IMR-90 (cell line): ENCODE measurements at regions not wholly inside any gene's neighbourhood (a gene's known extent, or its start where the extent isn't known, plus 50 kb on each side); places are given as distances from the start of the nearest gene placed in this dataset.

ENCODE experiments used
- ATAC-seq: fragments of 200-7000 bp; cut with Tn5 transposase; 2 replicates; pipeline ENCODE4 v1.9.1; 2020; ENCODE audit warnings: low read depth, mild to moderate bottlenecking, moderate library complexity
- BruUV-seq: library from RNA; stranded (reverse); fragments of 400-500 nt; replicated peaks from 2 replicates; lab custom pipeline; 2021; lab: Mats Ljungman, UMichigan
- CTCF ChIA-PET: fragments of 300-600 bp; formaldehyde crosslinking; extraction: SDS; loops from one replicate; lab custom pipeline; 2021; ENCODE audit warnings: antibody characterized with exemption; lab: Yijun Ruan, JAX
- POLR2A ChIA-PET: fragments of 300-600 bp; sonication (Branson Sonifier 250); formaldehyde crosslinking; loops from one replicate; lab custom pipeline; 2022; ENCODE audit warnings: antibody characterized with exemption; ENCODE audit not compliant: unreplicated experiment; lab: Charles Lee
- DNase-seq: peaks from one replicate; pipeline ENCODE4 v3.0.0; 2013
- H2AFZ ChIP-seq: replicated peaks from 2 replicates; pipeline ENCODE3; 2013; ENCODE audit warnings: low read length, mild to moderate bottlenecking; ENCODE audit not compliant: poor library complexity
- H2AK5ac ChIP-seq: 2 replicates; pipeline ENCODE4 v1.6.1; 2013; ENCODE audit warnings: low read depth, low read length, inconsistent platforms
- H2AK9ac ChIP-seq: replicated peaks from 2 replicates; pipeline ENCODE3; 2013; ENCODE audit warnings: mild to moderate bottlenecking, low read depth, low read length, moderate library complexity; ENCODE audit not compliant: poor library complexity
- H2BK120ac ChIP-seq: 2 replicates; pipeline ENCODE4 v1.6.1; 2013; ENCODE audit warnings: low read depth, low read length, inconsistent platforms
- H2BK15ac ChIP-seq: 3 replicates; pipeline ENCODE4 v1.6.1; 2013; ENCODE audit warnings: low read depth, low read length, inconsistent platforms
- H2BK20ac ChIP-seq: 2 replicates; pipeline ENCODE4 v1.6.1; 2013; ENCODE audit warnings: low read depth, mild to moderate bottlenecking, inconsistent platforms, low read length, moderate library complexity
- H2BK5ac ChIP-seq: 2 replicates; pipeline ENCODE4 v1.6.1; 2013; ENCODE audit warnings: mild to moderate bottlenecking, low read depth, low read length, inconsistent platforms; ENCODE audit not compliant: poor library complexity, severe bottlenecking
- H3K14ac ChIP-seq: replicated peaks from 2 replicates; pipeline ENCODE4 v1.6.1; 2013; ENCODE audit warnings: low read depth, low read length, inconsistent platforms
- H3K18ac ChIP-seq: 2 replicates; pipeline ENCODE4 v1.6.1; 2013; ENCODE audit warnings: low read depth, low read length, control low read depth
- H3K23ac ChIP-seq: 2 replicates; pipeline ENCODE4 v1.6.1; 2013; ENCODE audit warnings: low read depth, low read length, inconsistent platforms
- H3K27ac ChIP-seq: 2 replicates; pipeline ENCODE4 v1.5.1; 2013; ENCODE audit warnings: mild to moderate bottlenecking, control low read depth, low read length; ENCODE audit not compliant: insufficient read depth
- H3K27me3 ChIP-seq: 2 replicates; pipeline ENCODE4 v1.6.1; 2013; ENCODE audit warnings: low read length; ENCODE audit not compliant: control insufficient read depth, insufficient read depth
- H3K36me3 ChIP-seq: 2 replicates; pipeline ENCODE4 v1.6.1; 2013; ENCODE audit warnings: low read length, mixed read lengths; ENCODE audit not compliant: control insufficient read depth, insufficient read depth
- H3K4ac ChIP-seq: 2 replicates; pipeline ENCODE4 v1.6.1; 2013; ENCODE audit warnings: low read depth, low read length, inconsistent platforms
- H3K4me1 ChIP-seq: 2 replicates; pipeline ENCODE4 v1.6.1; 2013; ENCODE audit warnings: low read length, mixed read lengths; ENCODE audit not compliant: control insufficient read depth, insufficient read depth
- H3K4me2 ChIP-seq: 2 replicates; pipeline ENCODE4 v1.6.1; 2013; ENCODE audit warnings: low read depth, mild to moderate bottlenecking, control low read depth, low read length, moderate library complexity
- H3K4me3 ChIP-seq: 2 replicates; pipeline ENCODE4 v1.5.1; 2013; ENCODE audit warnings: low read depth, mild to moderate bottlenecking, control low read depth, low read length, moderate library complexity; ENCODE audit not compliant: insufficient read depth
- H3K56ac ChIP-seq: 2 replicates; pipeline ENCODE4 v1.6.1; 2013; ENCODE audit warnings: low read length, inconsistent platforms; ENCODE audit not compliant: insufficient read depth; ENCODE audit errors: extremely low read depth
- H3K79me1 ChIP-seq, 2 experiments: 2 replicates each; pipeline ENCODE4 v1.6.1; 2013; ENCODE audit warnings: low read length in 2 of 2, inconsistent platforms in 1 of 2, low read depth in 1 of 2
- H3K9ac ChIP-seq: 2 replicates; pipeline ENCODE4 v1.6.1; 2013; ENCODE audit warnings: low read depth, low read length, control low read depth
- H3K9me1 ChIP-seq: 2 replicates; pipeline ENCODE4 v1.6.1; 2013; ENCODE audit warnings: low read length, inconsistent platforms; ENCODE audit not compliant: insufficient read depth
- H3K9me3 ChIP-seq: 2 replicates; pipeline ENCODE4 v1.6.1; 2013; ENCODE audit warnings: low read length; ENCODE audit not compliant: control insufficient read depth, insufficient read depth
- H4K20me1 ChIP-seq: 2 replicates; pipeline ENCODE4 v1.6.1; 2013; ENCODE audit warnings: low read length, inconsistent platforms; ENCODE audit not compliant: insufficient read depth
- H4K5ac ChIP-seq: 2 replicates; pipeline ENCODE4 v1.6.1; 2013; ENCODE audit warnings: mild to moderate bottlenecking, low read depth, low read length, control low read depth
- H4K8ac ChIP-seq, 2 experiments: 2 replicates each; pipeline ENCODE4 v1.6.1; 2013; ENCODE audit warnings: low read depth in 2 of 2, low read length in 2 of 2, control low read depth in 1 of 2, inconsistent platforms in 1 of 2
- H4K91ac ChIP-seq: 2 replicates; pipeline ENCODE4 v1.6.1; 2013; ENCODE audit warnings: low read depth, low read length, inconsistent platforms; ENCODE audit not compliant: insufficient read depth
- CEBPB ChIP-seq: IDR thresholded peaks from 2 replicates; pipeline ENCODE4 v1.6.1; 2012; ENCODE audit warnings: low read depth, low read length, improper control_type of control experiment
- SMC3 ChIP-seq: fragments of 150-350 bp; IDR thresholded peaks from 2 replicates; pipeline ENCODE4 v1.6.1; 2016; ENCODE audit warnings: low read depth, mild to moderate bottlenecking, antibody characterized with exemption, low read length, moderate library complexity
- WGBS, 2 experiments: methylation state at CpG; one replicate each; pipeline versions ENCODE4 v1.1.5 to v1.1.7; 2013; ENCODE audit warnings: missing lambda C conversion rate in 2 of 2; ENCODE audit not compliant: insufficient read length in 1 of 2; ENCODE audit errors: extremely low coverage in 2 of 2; 5-methylcytosine and 5-hydroxymethylcytosine counted together
- dilution Hi-C: fragments of 300-500 bp; cut with HindIII; formaldehyde crosslinking; loops from one replicate; pipeline ENCODE4 v1.14.3; 2018; ENCODE audit warnings: low sequenced_read_pairs; ENCODE audit not compliant: unreplicated experiment
- in situ Hi-C: fragments of 300-500 bp; cut with MboI; formaldehyde crosslinking; loops from 3 replicates; pipeline ENCODE4 v1.14.3; 2019; ENCODE audit warnings: low sequenced_read_pairs, inconsistent platforms, mixed read lengths
- intact Hi-C: fragments of 100-400 bp; cut with micrococcal nuclease; formaldehyde crosslinking; loops from 2 replicates; pipeline ENCODE4 v1.10.0; 2022

DNA sequence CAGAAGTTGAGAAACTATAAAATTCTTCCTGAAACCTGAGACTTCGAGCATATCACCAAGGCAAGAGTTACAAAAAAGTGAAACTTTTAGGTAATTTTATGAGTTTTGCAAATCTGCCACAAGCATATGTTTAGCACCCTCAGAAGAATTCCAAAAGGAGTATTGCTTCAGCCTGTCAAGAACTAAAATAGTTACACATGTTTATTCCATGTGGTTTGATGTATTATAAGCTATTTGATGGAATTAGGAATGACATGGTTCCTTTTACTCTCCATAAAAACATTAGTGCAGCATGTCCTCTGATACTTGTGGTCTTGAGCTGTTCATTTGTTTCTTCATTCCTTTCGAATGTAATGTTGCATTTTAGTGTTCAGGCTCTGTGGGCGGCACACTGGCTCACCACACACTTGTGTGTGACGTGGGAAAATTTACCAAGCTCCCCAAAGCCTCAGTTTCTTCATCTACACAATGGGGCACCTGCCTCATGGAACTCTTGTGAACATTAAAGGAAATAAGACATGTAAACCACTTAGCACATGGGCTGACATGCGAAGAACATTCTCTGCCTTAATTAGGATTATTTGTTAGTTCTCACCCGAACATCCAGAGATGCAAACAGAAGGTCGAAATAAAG is 204.2 kb upstream of the FOXF1 start (continued):
- TF ChIP-seq SMC3: 0 out of 2 replicates have a peak, but pooled peaks have one; percentile 2

DNA sequence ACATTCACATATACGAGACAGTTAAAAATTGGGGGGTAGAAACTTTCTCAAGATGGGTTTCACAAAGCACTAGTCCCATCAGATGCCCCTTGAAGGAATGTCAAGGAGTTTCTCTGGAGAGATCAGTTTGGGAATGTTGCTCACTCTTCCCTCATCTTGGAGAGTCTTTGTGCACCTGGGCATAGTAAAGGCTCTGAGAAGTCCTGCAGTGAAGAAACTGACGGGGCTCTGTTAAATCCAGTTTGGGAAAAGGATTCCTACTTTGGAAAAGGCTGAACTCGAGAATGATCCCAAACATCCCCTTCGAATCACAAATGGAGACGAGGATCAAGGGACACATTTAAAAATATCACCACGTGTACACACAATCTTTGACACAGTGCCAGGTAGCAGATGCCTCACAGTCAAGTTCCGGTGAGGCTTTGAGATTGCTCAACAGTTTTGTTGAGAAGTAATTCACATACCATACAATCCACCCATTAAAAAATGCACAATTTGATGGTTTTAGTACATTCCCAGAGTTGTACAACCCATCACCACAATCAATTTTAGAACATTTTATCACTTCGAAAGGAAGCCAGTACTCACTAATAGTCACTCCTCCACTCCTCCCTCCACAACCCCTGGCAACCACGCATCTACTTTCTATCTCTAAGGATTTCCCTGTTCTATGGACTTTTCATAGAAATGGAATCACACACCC is 203.4 kb upstream of the FOXF1 start:
- WGBS, 2 experiments: 56% methylated on average over 2 of the region's 9 CpGs; no CpG with 5 or more reads in 1 of the 2 experiments
- Histone ChIP-seq H2BK120ac (peak overlapping the region; percentile 99), H3K23ac (peak overlapping the region; percentile 93), H3K18ac (peak overlapping the region; percentile 92), H3K4me2 (peak overlapping the region; percentile 4; the same call in 1 of the 2 replicates), H3K9me3 (no peaks in the 10 kb centered on the region), H3K9me1 (peaks cover 24% of the 10 kb centered on the region), H3K27ac (peak overlapping the region; percentile 67), H3K4me1 (peaks cover 38% of the 10 kb centered on the region), H2AK5ac (peak overlapping the region; percentile 75), H4K20me1 (no peaks in the 10 kb centered on the region), H2BK20ac (peak overlapping the region; percentile 100), H3K79me1 (peaks cover 7 to 42% of the 10 kb centered on the region in 2 experiments; a peak in 2 of 4 replicates), H3K36me3 (no peaks in the 10 kb centered on the region), H3K4me3 (no peak overlapping the region), H4K91ac (peak overlapping the region; percentile 99), H3K56ac (peak overlapping the region; percentile 56), H4K8ac (peak overlapping the region; percentile 30 to 93), H4K5ac (peak overlapping the region; percentile 97), H2AK9ac (peak overlapping the region; percentile 25), H3K9ac (no peak overlapping the region; the same call in 1 of the 2 replicates), H3K4ac (peak overlapping the region; percentile 96), H2BK5ac (peak overlapping the region; percentile 100), H3K27me3 (no peaks in the 10 kb centered on the region), H3K14ac (peak overlapping the region; percentile 99), H2AFZ (no peak overlapping the region), H2BK15ac (peak overlapping the region; percentile 84)
- peak; percentile 95 for TF ChIP-seq CEBPB
- no peak for TF ChIP-seq SMC3
- intact Hi-C loops: loop anchor here (2.0 kb wide), 1 partner anchor 202 kb away; no protein-coding TSS in a partner anchor
- ATAC-seq (peak; percentile 13), DNase-seq (peak; percentile 90)
- BruUV-seq: no TSS peak
- in situ Hi-C loops: loop anchor here (25.0 kb wide), 1 partner anchor 495 kb away; no protein-coding TSS in a partner anchor
- dilution Hi-C loops: no loop called here
- ChIA-PET CTCF (no interaction called here), POLR2A (no interaction called here)
